ENCODE measurements at regions not wholly inside any gene's neighbourhood (a gene's known extent, or its start where the extent isn't known, plus 50 kb on each side); places are given as distances from the start of the nearest gene placed in this dataset.

DNA sequence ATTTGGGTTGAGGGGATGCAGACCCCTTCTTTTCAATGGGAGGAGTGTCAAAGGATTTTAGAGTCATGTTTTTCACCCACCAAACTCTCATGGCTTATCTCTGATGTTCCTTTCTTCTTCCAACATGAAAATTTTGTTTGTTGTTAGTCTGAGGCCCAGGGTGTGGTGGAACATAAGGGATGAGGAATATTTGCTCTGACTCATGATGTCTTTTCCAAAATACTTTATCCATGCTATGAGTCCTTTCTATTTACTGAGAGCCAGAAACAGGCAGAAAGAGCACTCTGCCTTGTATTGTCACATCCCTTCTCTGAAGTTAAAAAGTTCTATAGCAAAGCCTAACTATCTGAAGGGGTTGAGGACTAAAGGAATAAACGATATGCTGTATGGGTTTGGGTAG is 61.6 kb upstream of the GYPA start:
- no peak for FAIRE-seq

DNA sequence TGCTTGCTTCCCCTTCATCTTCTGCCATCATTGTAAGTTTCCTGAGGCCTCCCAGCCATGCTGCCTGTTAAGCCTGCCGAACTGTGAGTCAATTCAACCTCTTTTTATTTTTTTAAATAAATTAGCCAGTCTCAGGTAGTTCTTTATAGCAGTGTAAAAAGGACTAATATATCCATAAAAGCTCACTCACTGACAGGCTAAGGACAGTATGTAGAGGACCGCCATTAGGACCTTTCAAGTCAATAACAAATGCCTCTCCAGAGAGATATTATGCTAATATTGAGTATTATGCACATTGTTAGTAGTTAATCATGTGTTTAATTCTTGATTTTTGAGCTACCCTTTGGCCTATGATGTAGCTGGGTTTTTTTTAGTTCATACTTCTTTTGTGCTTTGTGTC is 62.6 kb upstream of the GYPA start:
- FAIRE-seq = no peak

GRCh38 chr4:144204431-144204830 is 63.9 kb upstream of the GYPA start:
- FAIRE-seq = no peak

DNA sequence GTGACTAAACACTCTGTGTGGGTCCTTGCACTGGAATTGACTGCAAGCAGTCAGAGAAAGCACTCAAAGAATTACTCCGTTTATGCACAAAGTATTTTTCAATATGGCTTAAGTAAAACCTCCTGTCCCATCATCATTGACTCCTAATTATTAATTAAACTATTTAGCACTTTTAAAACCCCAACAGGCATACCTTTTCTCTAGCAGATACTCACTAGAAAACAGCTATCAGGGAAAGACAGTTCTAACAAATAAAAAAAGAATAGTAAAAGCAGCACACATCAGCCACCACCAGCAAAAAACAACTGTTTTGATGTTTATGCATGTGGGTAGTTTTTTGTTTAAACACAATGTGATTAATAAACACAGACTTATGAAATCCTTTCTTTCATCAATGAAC is 66.2 kb upstream of the GYPA start:
- no peak for FAIRE-seq

- no peak for FAIRE-seq
Measured at GRCh38 chr4:144208074-144208473, 67.6 kb upstream of the GYPA start.

DNA sequence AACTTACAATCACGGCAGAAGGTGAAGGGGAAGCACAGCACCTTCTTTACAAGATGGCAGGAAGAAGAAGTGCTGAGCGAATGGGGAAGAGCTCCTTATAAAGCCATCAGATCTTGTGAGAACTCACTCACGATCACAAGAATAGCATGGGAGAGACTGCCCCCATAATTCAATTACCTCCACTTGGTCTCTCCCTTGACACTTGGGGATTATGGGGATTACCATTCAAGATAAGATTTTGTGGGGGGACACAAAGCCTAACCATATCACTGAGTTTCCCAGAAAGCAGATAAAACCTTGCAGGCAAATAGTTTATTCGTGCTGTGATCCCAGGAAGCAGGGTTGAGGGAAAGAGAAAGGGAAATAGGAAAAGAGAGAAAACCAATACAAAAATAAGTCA is 69.0 kb upstream of the GYPA start:
- FAIRE-seq = no peak

DNA sequence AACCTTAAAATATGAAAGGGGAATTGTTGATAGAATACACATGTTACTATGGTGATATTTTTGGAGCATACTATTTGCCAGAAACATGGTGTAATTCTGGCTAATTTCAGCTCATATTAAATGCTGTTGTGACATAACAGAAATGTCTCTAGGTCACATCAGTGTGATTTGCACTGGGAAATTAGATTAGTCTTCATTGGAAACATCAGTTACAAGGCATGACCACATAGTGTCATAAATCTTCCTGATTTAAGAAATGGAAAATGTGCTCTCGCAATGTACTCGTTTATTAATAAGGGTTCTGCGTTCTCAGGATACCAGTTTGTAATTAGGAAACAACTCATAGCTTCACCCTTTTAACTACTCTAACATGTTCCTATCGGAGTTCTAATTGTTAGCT is 72.9 kb upstream of the GYPA start:
- no peak for FAIRE-seq

DNA sequence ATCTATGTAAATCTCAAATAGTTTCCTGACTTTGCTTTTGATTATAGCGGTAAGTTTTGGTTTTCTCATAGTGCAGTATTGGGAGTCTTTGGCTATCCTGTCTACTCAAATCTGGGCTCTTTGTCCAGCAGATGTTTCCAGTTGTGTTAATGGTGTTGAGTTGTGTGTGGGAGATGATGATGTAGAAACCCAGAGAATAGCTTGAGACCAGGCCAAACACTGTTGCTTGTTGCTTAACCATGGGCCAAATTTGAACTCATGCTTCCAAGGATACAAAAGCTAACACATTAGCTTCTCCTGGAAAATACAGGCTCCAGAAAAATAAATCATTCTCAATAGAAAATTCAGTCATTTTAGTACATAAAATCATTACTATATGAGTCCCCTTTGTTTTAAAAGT is 82.6 kb upstream of the GYPA start:
- FAIRE-seq = no peak

GRCh38 chr4:144223661-144224060 is 83.1 kb upstream of the GYPA start:
- no peak for FAIRE-seq

DNA sequence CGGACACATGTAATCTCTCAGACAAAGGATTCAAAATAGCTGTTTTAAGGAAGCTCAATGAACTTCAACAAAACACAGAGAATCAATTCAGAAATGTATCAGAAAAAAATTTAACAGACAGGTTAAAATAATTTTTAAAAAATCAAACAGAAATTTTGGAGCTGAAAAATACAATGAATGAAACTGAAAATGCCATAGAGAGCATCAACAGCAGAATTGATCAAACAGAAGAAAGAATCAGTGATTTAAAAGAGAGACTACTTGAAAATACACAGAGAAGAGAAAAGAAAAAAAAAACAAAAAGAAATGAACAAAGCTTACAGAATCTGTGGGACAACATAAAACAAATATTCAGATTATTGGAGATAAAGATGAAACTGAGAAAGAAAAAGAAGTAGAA is 118.8 kb upstream of the GYPA start:
- FAIRE-seq = no peak

DNA sequence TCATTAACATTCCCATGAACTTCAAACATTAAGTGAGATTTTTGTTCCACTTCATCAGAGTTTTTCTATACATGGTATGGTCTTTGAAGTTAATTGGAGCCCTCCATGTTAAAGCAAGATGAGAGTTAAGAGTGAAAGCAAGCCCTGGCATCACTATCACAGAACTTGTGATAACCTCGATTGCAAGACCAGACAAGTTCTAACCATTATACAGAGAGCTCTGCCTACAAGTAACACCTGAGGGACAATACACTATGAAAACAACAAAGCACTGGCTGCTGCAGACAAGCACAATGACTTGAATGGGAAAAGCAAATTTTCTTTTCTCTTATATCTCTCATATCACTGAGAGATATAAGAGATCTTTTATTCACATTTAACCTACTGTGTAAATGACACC is 126.6 kb upstream of the GYPA start:
- no peak for FAIRE-seq

DNA sequence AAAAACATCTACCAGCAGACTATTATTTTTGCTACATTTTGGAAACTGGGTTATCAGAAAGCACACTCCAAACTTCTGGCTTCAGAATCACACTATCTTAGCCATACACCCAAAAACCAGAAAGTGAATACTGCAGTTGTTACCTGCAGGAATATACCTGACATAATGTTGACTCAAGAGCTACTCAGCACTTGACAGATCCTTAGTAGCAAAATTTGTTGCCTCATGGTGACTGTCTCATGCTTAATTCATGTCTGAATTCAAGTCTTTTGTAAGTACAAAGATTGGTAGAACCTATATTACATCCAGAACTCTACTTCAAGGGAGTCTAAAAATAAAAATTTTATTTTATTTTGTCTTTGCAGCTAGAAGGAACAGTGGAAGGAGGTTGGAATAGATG is 140.2 kb upstream of the GYPA start:
- FAIRE-seq = no peak

- no peak for FAIRE-seq
Measured at GRCh38 chr4:144283526-144283925, 143.0 kb upstream of the GYPA start.

- FAIRE-seq = no peak
Measured at GRCh38 chr4:144284026-144284425, 143.5 kb upstream of the GYPA start.

- no peak for FAIRE-seq
Measured at GRCh38 chr4:144288011-144288903, 147.7 kb upstream of the GYPA start.

DNA sequence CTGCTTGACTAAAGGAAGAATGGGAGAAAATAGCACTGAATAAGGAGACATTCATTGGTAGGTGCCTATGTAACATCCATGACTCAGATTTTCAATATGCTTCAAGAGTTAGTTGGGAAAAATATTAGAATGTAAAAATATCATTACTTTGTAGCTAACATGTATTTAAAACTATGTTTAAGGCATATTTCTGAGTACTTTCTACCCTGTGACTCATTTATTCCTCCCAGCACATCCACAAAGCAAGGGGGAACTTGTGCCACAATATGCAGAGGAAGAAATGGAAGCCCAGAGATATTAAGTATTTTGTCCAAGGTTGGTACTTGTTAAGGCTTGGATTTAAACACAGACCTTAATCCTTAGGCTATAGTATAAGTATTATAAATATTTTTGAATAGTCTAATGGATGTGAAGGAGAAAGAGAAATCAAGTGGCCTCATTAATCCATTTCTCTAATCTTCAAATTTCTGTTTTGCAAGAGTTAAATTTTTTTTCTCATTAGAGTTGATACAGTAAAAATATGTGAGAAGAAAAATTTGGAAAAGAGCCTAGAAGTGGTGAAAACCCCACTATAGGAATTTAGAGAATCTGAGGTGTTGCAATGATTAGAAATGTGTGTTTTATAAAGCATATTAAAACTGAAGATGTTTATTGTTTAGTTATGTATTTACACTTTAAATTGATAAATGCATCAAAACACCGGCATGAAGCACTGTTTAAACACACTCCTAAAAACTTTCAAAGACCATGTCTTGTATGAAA is 149.3 kb upstream of the GYPA start:
- FAIRE-seq = no peak

DNA sequence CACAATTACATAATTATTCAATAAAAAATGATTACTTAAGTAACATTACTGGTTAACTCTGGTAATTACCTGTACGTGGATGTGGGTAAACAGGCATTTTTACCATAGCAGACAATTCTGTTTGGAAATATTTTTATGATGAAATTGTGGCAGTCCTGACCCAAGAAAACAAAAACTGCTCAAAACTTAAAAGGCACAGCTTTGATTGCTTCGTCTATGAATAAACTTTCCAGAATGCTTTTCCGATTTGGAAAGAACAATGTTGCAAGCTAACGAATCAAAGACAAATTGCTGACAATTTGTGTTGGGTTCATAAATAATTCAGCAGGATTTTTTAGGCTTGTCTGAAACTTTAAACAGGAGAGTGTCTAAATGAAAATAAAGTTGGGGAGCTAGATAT is 150.6 kb upstream of the GYPA start:
- FAIRE-seq = no peak

GRCh38 chr4:144294211-144294610 is 153.7 kb upstream of the GYPA start:
- FAIRE-seq = no peak

- no peak for FAIRE-seq
Measured at GRCh38 chr4:144295286-144295995, 154.9 kb upstream of the GYPA start.

DNA sequence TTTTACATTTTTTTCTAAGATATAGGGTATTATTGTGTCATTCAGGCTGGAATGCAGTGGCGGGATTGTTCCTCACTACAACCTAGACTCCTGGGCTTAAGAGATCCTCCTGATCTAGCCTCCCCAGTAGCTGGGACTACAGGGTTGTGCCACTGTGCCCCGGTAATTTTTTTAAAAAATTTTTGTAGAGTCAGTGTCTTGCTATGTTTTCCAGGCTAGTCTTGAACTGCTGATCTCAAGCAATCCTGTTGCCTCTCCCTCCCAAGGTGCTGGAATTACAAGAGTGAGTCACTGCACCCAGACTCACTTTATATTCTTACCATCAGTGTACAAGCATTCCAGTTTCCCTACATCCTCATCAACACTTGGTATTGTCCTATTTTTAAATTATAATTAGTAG is 156.4 kb upstream of the GYPA start:
- no peak for FAIRE-seq

DNA sequence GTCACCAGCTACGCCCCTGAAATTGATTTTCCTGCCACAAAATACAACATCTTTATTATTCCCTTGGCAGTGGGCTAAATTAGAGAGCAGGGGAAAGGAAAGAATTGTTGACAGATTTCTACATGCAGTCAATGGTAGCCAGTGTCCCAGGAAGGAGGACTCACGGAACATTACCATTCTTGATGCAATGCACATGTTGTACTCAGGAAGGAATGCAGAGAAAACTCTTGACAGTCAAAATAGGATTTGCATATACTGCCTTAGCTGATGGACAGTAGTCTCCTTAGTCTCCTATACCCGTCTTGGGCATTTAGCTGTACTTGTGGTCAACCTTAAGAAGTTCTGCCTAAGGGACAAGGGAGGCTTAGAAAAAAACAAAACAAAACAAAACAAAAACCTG is 158.0 kb upstream of the GYPA start:
- no peak for FAIRE-seq

GRCh38 chr4:144300616-144301015 is 160.1 kb upstream of the GYPA start:
- no peak for FAIRE-seq

GRCh38 chr4:144302704-144303536 is 162.4 kb upstream of the GYPA start:
- no peak for FAIRE-seq
